AG08396 (cell line): ENCODE measurements at regions not wholly inside any gene's neighbourhood (a gene's known extent, or its start where the extent isn't known, plus 50 kb on each side); places are given as distances from the start of the nearest gene placed in this dataset.

Source experiments
- DNase-seq: peaks from one replicate; pipeline ENCODE4 v3.0.0; 2012; ENCODE audit warnings: low spot score, mixed read lengths

DNA sequence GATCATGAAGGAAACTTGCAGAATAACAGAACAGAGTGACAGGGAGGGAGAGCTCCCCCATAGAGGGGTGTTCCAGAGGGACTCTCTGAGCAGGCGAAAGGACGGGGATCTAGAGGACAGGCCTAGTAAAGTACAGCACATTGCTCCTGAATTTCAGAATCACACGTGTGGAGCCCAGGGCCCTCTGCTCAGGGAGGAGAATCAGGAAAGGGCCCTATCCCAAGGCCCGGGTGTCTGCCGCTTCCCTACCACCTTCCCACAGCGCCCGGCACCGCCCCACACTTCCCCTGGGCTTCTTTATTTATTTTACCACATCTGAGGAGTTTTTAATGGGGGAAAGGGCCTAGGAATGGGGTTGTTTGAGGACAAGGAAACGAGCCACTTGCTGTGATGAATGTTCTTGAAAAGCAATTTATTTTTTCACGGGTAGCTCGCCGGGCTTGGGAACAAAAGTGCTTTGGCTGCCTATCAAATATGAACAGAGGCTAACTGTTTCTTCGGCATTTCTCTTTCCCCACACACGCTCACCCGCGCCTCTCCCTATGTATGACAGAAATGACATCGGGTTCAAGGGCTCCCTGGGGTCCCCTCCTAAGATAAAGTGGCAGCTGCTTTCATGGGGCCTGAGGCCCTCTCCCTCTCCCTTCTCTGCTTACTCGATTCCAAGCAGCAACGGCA lies 79.3 kb upstream of the GLI2 start:
- no peak for DNase-seq

DNA sequence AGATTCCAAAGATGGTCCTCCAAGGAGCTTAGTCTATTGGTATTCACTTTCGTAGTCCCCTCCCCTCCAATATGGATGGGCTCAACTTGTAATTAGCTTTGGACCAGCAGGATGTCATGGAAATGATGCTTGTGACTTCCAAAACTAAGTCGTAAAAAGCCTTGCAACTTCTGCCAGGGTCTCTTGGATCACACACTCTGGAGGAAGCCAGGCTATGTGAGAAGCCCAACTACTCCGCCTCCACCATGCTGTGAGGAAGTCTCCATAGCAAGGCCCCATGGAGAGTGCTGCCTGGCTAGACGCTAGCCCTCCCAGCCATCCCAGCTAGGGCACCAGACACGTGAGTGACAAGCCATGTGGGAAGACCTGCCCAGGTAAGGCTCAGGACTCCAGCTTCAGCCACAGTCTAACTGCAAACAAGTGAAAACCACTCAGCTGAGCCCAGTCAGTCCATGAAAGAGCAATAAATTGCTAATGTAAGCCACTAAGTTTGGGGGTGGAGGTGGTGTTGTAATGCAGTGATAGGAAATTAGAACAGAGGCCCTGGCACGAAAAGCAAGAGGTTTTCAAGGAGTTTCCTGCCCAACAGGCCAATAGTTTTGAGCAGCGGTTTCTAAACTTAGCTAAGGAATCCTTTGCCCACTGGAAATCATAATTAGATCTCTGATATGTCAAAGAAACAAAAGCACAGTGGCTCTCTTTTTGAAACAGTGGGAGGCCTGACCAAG lies 77.5 kb upstream of the GLI2 start:
- DNase-seq = no peak

- no peak for DNase-seq
Observed at GRCh38 chr2:120658770-120659158, 76.9 kb upstream of the GLI2 start.

GRCh38 chr2:120659275-120659977 lies 76.2 kb upstream of the GLI2 start:
- DNase-seq = no peak

DNA sequence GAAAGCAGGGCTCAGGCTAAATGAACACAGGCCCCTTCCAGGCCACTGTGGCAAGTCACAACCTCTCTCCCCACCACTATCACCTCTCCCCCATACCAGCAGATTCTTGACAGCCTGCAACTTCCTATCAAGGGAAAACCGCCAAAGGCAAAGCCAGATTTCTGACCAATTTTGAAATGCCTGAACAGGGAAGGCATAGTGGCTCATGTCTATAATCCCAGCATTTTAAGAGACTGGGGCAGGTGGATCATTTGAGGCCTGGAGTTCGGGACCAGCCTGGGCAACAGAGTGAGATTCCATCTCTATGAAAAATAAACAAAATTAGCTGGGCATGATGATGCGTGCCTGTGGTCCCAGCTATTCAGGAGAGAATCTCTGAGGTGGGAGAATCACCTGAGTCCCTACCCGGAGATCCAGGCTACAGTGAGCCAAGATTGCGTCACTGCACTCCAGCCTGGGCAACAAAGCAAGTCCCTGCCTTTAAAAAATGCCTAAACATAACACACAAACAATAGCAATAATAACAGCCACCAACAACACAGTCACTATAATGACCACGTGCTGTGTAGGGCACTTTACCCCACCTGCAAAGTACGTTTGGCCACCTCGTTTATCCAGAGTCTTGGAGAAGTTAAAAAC lies 75.5 kb upstream of the GLI2 start:
- no peak for DNase-seq

DNA sequence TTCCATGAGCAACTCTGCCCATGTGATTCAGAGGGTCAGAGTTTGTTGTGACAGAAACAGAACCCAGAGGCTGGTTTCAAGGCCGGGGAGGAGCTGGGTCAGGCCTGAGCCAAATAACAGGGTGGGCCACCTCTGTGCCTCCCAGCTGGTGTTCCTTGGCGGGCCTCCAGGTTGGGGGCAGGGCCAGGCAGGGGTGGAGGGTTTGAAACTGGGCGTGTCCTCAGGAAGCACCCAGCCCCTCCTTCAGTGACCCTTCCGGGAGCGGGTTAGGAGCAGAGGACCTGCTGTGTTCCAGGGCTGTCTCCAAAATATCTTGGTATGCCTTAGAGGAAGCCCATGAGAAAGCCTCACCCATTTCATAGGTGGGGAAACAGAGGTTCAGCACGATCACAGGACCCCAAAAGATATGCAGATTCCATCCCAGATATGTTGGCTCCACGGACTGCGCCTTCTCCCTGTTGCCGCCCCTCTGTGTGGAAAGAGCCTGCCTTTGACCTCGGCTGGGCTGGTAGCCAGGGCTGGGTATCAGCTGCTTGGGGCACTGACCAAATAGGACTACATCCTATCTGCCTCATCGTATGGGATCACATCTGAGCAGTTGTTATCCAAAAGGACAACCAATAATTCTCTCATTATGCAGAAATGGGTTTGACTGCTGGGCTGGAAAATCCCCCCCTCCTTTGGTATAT lies 74.8 kb upstream of the GLI2 start:
- DNase-seq = no peak

GRCh38 chr2:120661551-120661950 lies 74.1 kb upstream of the GLI2 start:
- DNase-seq = no peak

DNA sequence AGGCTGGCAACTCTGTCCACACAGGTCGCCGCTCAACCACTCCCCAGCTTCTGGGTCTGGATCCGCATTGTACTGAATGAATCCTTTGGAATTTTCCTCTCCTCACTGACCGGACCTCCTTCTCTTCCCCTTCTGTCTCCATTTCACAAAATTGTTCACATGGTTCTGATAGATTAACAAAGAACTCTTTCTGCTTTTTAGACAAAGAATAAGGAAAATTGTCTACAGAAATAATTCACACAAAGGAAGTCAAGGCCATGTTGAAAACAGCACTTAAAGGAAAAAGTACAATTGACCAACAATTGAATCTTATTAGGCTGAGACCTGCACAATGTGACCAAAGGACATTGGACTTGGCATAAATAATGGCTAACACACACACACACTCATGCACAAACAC lies 73.6 kb upstream of the GLI2 start:
- DNase-seq = no peak

- no peak for DNase-seq
Observed at GRCh38 chr2:120662746-120663145, 72.9 kb upstream of the GLI2 start.

DNA sequence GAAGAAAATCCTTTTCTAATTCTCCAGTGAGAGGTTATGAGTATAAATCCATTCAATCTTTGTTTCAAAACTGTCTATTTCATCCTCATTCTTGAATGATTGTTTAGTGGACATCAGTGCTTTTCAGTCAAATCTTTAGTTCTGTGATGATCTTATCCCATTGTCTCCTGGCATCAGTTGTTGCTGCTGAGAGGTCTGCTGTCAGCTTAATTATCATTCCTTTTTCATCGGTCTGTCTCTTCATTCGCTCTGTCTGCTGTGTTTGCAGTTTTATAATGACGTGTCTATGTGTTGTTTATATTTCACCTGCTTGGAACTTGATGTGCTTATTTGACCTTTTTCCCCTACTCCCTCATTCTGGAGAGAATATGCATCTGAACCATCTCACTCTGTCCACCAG lies 69.2 kb upstream of the GLI2 start:
- no peak for DNase-seq

GRCh38 chr2:120667981-120668380 lies 67.7 kb upstream of the GLI2 start:
- DNase-seq = no peak

- DNase-seq = peak; percentile 51
Observed at GRCh38 chr2:120669121-120669952, 66.3 kb upstream of the GLI2 start.

GRCh38 chr2:120669971-120670370 lies 65.7 kb upstream of the GLI2 start:
- DNase-seq = no peak

DNA sequence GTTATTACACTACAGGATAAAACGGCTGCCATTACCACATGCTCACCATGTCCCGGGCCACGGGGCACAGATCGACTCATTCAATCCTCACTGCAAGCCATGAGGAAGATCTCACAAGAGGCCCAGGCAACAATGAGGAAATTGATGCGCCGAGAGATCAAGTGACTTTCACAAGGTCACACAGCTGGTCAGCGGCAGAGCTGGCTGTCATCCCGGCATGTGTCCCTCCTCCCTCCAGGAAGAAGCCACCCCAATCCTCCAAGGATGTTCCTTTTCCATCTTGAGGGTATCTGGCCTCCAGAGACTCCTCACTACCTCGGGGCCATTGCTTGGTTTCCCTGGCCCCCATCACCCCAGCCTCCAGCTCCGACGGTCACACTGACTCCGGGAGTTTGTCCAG lies 65.3 kb upstream of the GLI2 start:
- no peak for DNase-seq

DNA sequence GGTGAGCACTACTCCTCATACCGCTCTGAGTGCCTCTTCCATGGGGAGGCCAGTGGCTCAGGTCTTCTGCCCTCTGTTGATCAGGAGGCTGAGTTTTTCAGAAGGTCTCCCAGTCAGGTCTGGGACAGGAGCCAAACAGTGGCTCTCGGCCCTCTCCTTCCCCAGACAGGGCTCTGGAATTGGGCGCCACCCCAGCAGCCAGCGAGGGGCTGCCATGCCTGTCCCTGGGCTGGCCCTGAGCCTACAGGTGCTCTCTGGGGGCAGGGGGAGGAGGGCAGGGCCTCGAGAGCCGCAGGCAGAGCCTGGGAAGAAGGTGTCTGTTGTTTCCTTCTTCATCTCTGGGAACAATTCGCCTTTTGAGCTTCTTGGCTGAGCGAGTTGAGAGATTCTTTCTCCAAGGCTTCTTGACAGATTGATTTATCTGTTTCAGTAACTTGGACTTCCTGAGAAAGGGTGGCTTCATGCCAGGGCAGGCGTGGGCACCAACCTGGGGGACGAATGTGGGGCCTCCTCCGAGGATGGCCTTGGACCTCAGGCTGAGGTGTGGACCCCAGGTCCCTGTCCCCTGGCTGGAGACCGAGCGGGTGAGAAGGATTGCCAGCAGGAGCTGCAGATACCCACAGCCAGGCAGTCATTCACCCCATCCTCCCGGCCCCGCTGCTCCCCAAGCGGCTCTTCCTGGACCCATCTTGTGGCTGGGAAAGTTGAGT lies 64.7 kb upstream of the GLI2 start:
- no peak for DNase-seq

- DNase-seq = no peak
Observed at GRCh38 chr2:120672526-120673204, 63.0 kb upstream of the GLI2 start.

DNA sequence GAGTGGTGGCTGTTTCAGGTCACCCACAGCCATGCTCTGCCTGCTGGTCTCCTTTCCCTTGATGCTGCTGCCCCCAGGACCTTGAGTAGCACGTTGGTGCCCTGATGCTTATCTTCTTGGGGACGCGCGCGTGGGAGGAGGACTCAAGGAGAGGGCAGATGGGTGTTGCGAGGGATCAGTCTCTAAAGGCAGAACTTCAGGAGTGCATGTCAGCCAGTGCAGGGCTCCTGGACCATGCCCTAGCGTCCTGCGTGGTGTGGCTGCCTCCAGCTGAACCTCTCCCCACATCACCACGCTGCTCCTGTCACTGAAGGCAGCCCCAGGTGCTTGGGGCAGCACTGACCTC lies 62.5 kb upstream of the GLI2 start:
- no peak for DNase-seq

GRCh38 chr2:120673571-120674061 lies 62.1 kb upstream of the GLI2 start:
- no peak for DNase-seq

DNA sequence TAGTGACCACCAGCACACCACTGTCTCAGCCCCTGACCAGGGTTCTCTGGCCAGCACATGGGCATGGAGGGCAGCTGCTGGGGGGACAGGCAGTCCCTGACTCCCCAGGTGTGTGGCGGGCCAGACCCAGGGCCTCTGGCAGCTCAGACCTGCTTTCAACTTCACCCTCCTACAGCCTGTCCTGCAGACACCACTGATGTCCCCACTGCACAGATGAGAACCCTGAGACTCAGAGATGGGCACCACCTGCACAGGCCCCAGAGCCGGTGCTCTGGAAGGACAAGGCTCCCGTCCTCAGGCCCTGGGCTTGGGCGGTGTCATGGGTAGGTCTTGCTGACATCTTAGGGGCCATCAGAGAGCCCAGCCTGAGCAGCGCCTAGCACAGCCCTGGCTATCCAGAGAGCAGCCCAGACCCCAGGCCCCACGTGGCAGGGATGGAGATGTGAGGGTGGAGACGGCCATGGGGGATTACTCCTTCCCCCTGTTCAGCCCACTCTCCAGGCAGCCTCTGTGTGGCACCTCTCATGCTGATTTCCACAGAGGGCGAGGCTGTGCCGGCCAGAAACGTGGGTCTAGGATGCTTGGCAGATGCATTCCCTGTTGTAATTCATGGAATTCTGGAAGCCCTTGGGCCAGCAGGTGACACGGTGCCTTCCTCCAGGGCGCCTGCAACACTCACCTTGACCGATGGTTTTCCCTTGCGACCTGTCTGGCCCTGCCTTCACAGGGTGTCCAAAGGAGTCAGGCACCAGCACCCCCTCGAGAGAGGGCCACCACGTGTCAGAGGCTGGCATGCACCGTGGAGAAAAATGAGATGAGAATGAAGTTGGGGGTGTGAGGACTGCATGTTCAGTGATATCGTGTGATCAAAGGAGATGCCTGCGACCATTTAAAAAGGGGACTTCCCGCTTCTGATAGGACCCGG lies 61.2 kb upstream of the GLI2 start:
- no peak for DNase-seq
